HepG2 (cell line): ENCODE measurements at regions not wholly inside any gene's neighbourhood (a gene's known extent, or its start where the extent isn't known, plus 50 kb on each side); places are given as distances from the start of the nearest gene placed in this dataset.

Experiments used
- ATAC-seq: fragments of 200-7000 bp; cut with Tn5 transposase; 3 replicates; pipeline ENCODE4 v1.9.1; 2020; ENCODE audit warnings: mild to moderate bottlenecking, moderate library complexity
- BruUV-seq: library from RNA; stranded (reverse); fragments of 400-500 nt; replicated peaks from 2 replicates; lab custom pipeline; 2021; lab: Mats Ljungman, UMichigan
- CTCF ChIA-PET: fragments of 300-600 bp; formaldehyde crosslinking; extraction: SDS; loops from one replicate; lab custom pipeline; 2021; ENCODE audit warnings: low total read pairs, inconsistent platforms, low intra/inter-chr PET ratio; lab: Yijun Ruan, JAX
- POLR2A ChIA-PET: fragments of 350-600 bp; sonication (Branson Sonifier 250); formaldehyde crosslinking; loops from one replicate; lab custom pipeline; 2020; ENCODE audit warnings: antibody characterized with exemption, inconsistent platforms; lab: Yijun Ruan, JAX
- DNase-seq: peaks from one replicate; pipeline ENCODE4 v3.0.0-alpha.2; 2015; ENCODE audit warnings: low spot score
- FAIRE-seq: peaks from 3 replicates; lab custom pipeline; 2011; peaks lifted over from hg19 to GRCh38; lab: Jason Lieb, UNC
- H2AFZ ChIP-seq: one replicate; pipeline ENCODE4 v1.6.1; 2011; ENCODE audit warnings: low read length, inconsistent platforms
- H3K27ac ChIP-seq: fragments of 300-600 bp; 3 replicates; pipeline ENCODE4 v1.8.0; 2011; ENCODE audit warnings: mixed run types, mild to moderate bottlenecking, mixed read lengths, low read length, inconsistent platforms; ENCODE audit not compliant: insufficient read depth; ENCODE audit errors: extremely low read length
- H3K27me3 ChIP-seq, 2 experiments: fragments of 200-600 bp in 1 of 2; 2 replicates in 1 of 2; 3 replicates in 1 of 2; pipeline versions ENCODE4 v1.6.0 to v1.8.0; 2011; ENCODE audit warnings: low read length in 2 of 2, mild to moderate bottlenecking in 2 of 2, moderate library complexity in 2 of 2, inconsistent platforms in 1 of 2; ENCODE audit not compliant: insufficient read depth in 2 of 2, control insufficient read depth in 1 of 2
- H3K36me3 ChIP-seq, 2 experiments: fragments of 200-600 bp in 1 of 2; replicated peaks in 1 of 2; 2 replicates in 1 of 2; 3 replicates in 1 of 2; pipeline versions ENCODE4 v1.5.1 to v1.8.0; 2011; ENCODE audit warnings: low read length in 2 of 2, inconsistent platforms in 1 of 2; ENCODE audit not compliant: insufficient read depth in 2 of 2, control insufficient read depth in 1 of 2
- H3K4me1 ChIP-seq: 2 replicates; pipeline ENCODE4 v1.5.1; 2012; ENCODE audit warnings: low read length, inconsistent platforms; ENCODE audit not compliant: insufficient read depth
- H3K4me2 ChIP-seq: 2 replicates; pipeline ENCODE4 v1.6.0; 2011; ENCODE audit warnings: low read depth, low read length, inconsistent platforms
- H3K4me3 ChIP-seq, 3 experiments: fragments of 200-600 bp in 1 of 3; sonication (generic), shearing (Covaris generic) in 1 of 3; replicated peaks in 1 of 3; 2 replicates each; pipeline ENCODE4 v1.5.1; 2011 to 2016; ENCODE audit warnings: low read length in 3 of 3, inconsistent platforms in 2 of 3, low read depth in 2 of 3, mild to moderate bottlenecking in 2 of 3, control low read depth in 1 of 3, mixed read lengths in 1 of 3; ENCODE audit not compliant: insufficient read depth in 1 of 3
- H3K79me2 ChIP-seq: one replicate; pipeline ENCODE4 v1.6.1; 2011; ENCODE audit warnings: low read length, inconsistent platforms; ENCODE audit not compliant: insufficient read depth
- H3K9ac ChIP-seq: 2 replicates; pipeline ENCODE4 v1.6.0; 2011; ENCODE audit warnings: mild to moderate bottlenecking, low read depth, low read length, inconsistent platforms; ENCODE audit not compliant: insufficient read depth
- H3K9me3 ChIP-seq: 2 replicates; pipeline ENCODE4 v1.5.1; 2012; ENCODE audit warnings: mild to moderate bottlenecking, low read length
- H4K20me1 ChIP-seq: 2 replicates; pipeline ENCODE4 v1.6.0; 2011; ENCODE audit warnings: inconsistent platforms, mild to moderate bottlenecking, low read length, moderate library complexity; ENCODE audit not compliant: insufficient read depth
- CC2D1A ChIP-seq: sonication (generic); formaldehyde crosslinking; IDR thresholded peaks from 2 replicates; pipeline ENCODE4 v1.8.1; 2023; ENCODE audit warnings: mild to moderate bottlenecking, missing genetic modification reagents
- ESRRA ChIP-seq: sonication (generic); formaldehyde crosslinking; IDR thresholded peaks from 2 replicates; pipeline ENCODE4 v1.5.1; 2020; ENCODE audit warnings: mild to moderate bottlenecking, low read depth, missing genetic modification reagents
- MEIS1 ChIP-seq: sonication (generic); formaldehyde crosslinking; IDR thresholded peaks from 2 replicates; pipeline ENCODE4 v1.9.0; 2021; ENCODE audit warnings: mild to moderate bottlenecking, missing genetic modification reagents, moderate library complexity, borderline replicate concordance
- MNT ChIP-seq: fragments of 450-650 bp; IDR thresholded peaks from 2 replicates; pipeline ENCODE4 v1.6.1; 2016
- PHF5A ChIP-seq: IDR thresholded peaks from one replicate; pipeline ENCODE4 v1.6.1; 2018; ENCODE audit warnings: low read depth, missing genetic modification reagents; ENCODE audit not compliant: unreplicated experiment
- ZNF12 ChIP-seq: sonication (generic); formaldehyde crosslinking; IDR thresholded peaks from 2 replicates; pipeline ENCODE4 v1.5.0; 2020; ENCODE audit warnings: missing genetic modification reagents
- ZNF138 ChIP-seq: sonication (generic); formaldehyde crosslinking; IDR thresholded peaks from 2 replicates; pipeline ENCODE4 v1.5.0; 2020; ENCODE audit warnings: mild to moderate bottlenecking, low read depth, missing genetic modification reagents
- WGBS: methylation state at CpG from one replicate; pipeline ENCODE4 v1.1.6; 2017; ENCODE audit warnings: low lambda C conversion rate; 5-methylcytosine and 5-hydroxymethylcytosine counted together
- in situ Hi-C: cut with HindIII; loops from 2 replicates; pipeline ENCODE4 v1.10.0; 2017; ENCODE audit warnings: low pct_unique_long_range_greater_than_20kb; ENCODE audit not compliant: extremely low pct_ligation_motif_present
- intact Hi-C: fragments of 100-400 bp; cut with micrococcal nuclease; formaldehyde crosslinking; loops from one replicate; pipeline ENCODE4 v1.10.0; 2022; ENCODE audit not compliant: unreplicated experiment
- TF ChIP-seq, protein P1 (sequence below): sonication (generic); formaldehyde crosslinking; IDR thresholded peaks from 2 replicates; pipeline ENCODE4 v1.5.1; 2020; ENCODE audit warnings: mild to moderate bottlenecking, missing genetic modification reagents, moderate library complexity

DNA sequence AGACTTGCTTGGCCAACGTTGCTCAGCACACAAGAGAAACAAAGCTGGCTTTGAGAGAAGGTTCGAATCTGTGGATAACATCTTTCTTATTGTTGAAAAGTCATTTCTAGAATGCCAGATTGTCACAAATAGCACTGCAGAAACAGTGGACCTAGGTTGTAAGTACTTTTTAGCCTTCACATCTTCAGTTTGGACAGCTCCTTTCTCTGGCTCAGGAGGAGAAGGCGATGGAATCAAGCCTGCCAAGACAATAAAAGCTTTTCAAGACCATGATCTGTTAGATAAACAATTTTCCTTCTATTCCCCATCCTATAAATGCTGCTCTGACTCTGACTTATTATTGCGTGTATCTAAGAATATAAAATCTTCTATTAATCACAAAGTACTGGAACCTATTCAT is 615.2 kb upstream of the SEMA6A start:
- Histone ChIP-seq H3K9ac (no peak overlapping the region), H3K9me3 (no peaks in the 10 kb centered on the region), H4K20me1 (no peaks in the 10 kb centered on the region), H3K27me3 (no peaks in the 10 kb centered on the region), H3K79me2 (no peaks in the 10 kb centered on the region)
- no peak for DNase-seq
- no peak for TF ChIP-seq PHF5A (CRISPR knock-in tag)
- TF ChIP-seq ZNF138 (CRISPR knock-in tag): no peak
- no peak for TF ChIP-seq CC2D1A (CRISPR knock-in tag)
- TF ChIP-seq ZNF12 (CRISPR knock-in tag): no peak
- TF ChIP-seq MEIS1 (CRISPR knock-in tag): no peak
- no peak for TF ChIP-seq ESRRA (CRISPR knock-in tag)
- no peak for TF ChIP-seq MNT
- TF ChIP-seq, protein P1, sequence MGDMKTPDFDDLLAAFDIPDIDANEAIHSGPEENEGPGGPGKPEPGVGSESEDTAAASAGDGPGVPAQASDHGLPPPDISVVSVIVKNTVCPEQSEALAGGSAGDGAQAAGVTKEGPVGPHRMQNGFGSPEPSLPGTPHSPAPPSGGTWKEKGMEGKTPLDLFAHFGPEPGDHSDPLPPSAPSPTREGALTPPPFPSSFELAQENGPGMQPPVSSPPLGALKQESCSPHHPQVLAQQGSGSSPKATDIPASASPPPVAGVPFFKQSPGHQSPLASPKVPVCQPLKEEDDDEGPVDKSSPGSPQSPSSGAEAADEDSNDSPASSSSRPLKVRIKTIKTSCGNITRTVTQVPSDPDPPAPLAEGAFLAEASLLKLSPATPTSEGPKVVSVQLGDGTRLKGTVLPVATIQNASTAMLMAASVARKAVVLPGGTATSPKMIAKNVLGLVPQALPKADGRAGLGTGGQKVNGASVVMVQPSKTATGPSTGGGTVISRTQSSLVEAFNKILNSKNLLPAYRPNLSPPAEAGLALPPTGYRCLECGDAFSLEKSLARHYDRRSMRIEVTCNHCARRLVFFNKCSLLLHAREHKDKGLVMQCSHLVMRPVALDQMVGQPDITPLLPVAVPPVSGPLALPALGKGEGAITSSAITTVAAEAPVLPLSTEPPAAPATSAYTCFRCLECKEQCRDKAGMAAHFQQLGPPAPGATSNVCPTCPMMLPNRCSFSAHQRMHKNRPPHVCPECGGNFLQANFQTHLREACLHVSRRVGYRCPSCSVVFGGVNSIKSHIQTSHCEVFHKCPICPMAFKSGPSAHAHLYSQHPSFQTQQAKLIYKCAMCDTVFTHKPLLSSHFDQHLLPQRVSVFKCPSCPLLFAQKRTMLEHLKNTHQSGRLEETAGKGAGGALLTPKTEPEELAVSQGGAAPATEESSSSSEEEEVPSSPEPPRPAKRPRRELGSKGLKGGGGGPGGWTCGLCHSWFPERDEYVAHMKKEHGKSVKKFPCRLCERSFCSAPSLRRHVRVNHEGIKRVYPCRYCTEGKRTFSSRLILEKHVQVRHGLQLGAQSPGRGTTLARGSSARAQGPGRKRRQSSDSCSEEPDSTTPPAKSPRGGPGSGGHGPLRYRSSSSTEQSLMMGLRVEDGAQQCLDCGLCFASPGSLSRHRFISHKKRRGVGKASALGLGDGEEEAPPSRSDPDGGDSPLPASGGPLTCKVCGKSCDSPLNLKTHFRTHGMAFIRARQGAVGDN (CRISPR knock-in tag): no peak
- TF ChIP-seq, all 625 proteins: peak for 0
- Histone ChIP-seq H3K4me1 (no peaks in the 10 kb centered on the region), H3K27ac (no peak overlapping the region), H3K4me2 (no peak overlapping the region), H2AFZ (no peak overlapping the region), H3K4me3 (no peak overlapping the region), H3K36me3 (no peaks in the 10 kb centered on the region)
- intact Hi-C loops: no loop called here
- in situ Hi-C loops: no loop called here
- CTCF ChIA-PET: no interaction called here
- FAIRE-seq (no peak), ATAC-seq (no peak)
- POLR2A ChIA-PET: no interaction called here
- under 1% methylated on average over 4 of the region's 4 CpGs for WGBS
- BruUV-seq: no TSS peak
